Large intestine (tissue), 3 donors: ENCODE measurements at regions not wholly inside any gene's neighbourhood (a gene's known extent, or its start where the extent isn't known, plus 50 kb on each side); places are given as distances from the start of the nearest gene placed in this dataset.

Experiments used
- DNase-seq, 2 donors: peaks; one replicate each; pipeline versions ENCODE4 v3.0.0 to v3.0.0-alpha.2; 2013
- H3K27ac ChIP-seq: one replicate; pipeline ENCODE4 v1.5.1; 2013; ENCODE audit warnings: low read length
- H3K27me3 ChIP-seq: 2 replicates; pipeline ENCODE4 v1.6.1; 2013; ENCODE audit warnings: low read length; ENCODE audit not compliant: control insufficient read depth, insufficient read depth
- H3K36me3 ChIP-seq: 2 replicates; pipeline ENCODE4 v1.6.1; 2013; ENCODE audit warnings: low read length; ENCODE audit not compliant: control insufficient read depth, insufficient read depth
- H3K4me1 ChIP-seq: one replicate; pipeline ENCODE4 v1.6.1; 2013; ENCODE audit warnings: low read length; ENCODE audit not compliant: control insufficient read depth, insufficient read depth
- H3K4me3 ChIP-seq: one replicate; pipeline ENCODE4 v1.5.1; 2013; ENCODE audit warnings: low read length
- H3K9me3 ChIP-seq: one replicate; pipeline ENCODE4 v1.6.1; 2013; ENCODE audit warnings: mild to moderate bottlenecking, low read depth, low read length, moderate library complexity; ENCODE audit not compliant: control insufficient read depth
- WGBS: methylation state at CpG from one replicate; pipeline ENCODE4 v1.1.5; 2013; ENCODE audit warnings: low lambda C conversion rate; ENCODE audit not compliant: insufficient coverage; 5-methylcytosine and 5-hydroxymethylcytosine counted together

DNA sequence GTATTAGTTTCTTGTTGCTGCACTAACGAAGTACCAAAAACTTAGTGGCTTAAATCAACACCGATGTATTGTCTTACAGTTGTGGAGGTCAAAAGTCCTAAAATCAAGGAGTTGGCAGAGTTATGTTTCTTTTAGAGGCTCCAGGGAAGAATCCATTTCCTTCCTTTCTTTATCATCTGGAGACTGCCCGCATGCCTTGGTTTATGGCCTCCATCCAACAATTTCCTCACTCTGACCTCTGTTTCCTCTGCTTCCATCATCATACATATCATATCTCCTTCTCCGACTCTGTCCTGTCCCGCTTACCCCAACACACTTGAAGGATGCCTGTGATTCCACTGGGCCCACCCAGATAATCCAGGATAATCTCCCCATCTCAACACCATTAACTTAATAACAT lies 627.8 kb downstream of the KCNJ2 start:
- Histone ChIP-seq H3K36me3 (no peaks in the 10 kb centered on the region), H3K4me1 (no peaks in the 10 kb centered on the region), H3K27ac (no peak overlapping the region), H3K4me3 (no peak overlapping the region), H3K27me3 (no peaks in the 10 kb centered on the region), H3K9me3 (no peaks in the 10 kb centered on the region)
- 73% methylated on average over 4 of the region's 5 CpGs for WGBS
- no peak for DNase-seq

DNA sequence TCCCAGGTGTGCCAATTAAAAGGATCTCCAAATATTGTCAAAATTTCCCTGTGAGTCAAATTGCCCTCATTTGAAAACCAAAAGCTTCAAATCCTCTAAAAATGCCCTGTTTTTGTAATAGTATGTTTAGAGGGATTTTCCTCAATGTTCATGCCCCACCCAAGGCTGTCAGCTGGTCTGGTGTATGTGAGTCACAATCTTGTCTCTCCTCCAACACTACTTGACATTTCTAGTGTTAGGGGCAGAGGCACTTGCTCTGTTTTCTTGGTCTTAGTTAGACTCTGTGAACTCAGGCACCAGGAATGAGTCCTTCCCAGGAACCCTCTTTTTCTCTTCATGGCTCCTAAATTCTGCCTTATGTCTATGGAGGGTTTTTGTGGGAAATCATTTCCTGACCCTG lies 634.8 kb downstream of the KCNJ2 start:
- DNase-seq, result no peak
- Histone ChIP-seq H3K27ac (no peak overlapping the region), H3K4me1 (no peaks in the 10 kb centered on the region), H3K36me3 (no peaks in the 10 kb centered on the region), H3K4me3 (no peak overlapping the region), H3K27me3 (no peaks in the 10 kb centered on the region), H3K9me3 (no peaks in the 10 kb centered on the region)

DNA sequence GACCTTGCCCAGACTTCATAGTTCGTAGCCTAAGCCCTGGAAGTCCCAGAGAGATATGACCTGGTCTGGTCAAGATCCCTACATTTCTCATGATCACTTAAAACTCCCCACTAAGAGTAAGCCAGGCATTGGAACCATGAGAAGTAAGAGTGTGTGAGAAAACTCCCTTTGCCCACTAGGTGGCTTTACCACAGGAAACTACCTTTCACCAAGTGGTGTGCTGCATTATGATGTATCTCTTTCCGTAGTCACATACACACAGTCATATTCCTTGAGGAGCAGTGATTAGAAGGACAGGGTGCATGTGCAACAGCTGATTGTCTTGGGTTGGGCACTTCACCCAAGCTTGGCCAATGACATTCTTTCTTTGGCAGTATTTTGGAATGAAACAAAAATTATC lies 639.3 kb downstream of the KCNJ2 start:
- no peak for DNase-seq
- Histone ChIP-seq H3K4me3 (no peak overlapping the region), H3K36me3 (no peaks in the 10 kb centered on the region), H3K9me3 (no peaks in the 10 kb centered on the region), H3K4me1 (no peaks in the 10 kb centered on the region), H3K27me3 (no peaks in the 10 kb centered on the region), H3K27ac (no peak overlapping the region)
- whole genome bisulfite sequencing, result no CpG with 5 or more reads among the region's 2 CpGs

DNA sequence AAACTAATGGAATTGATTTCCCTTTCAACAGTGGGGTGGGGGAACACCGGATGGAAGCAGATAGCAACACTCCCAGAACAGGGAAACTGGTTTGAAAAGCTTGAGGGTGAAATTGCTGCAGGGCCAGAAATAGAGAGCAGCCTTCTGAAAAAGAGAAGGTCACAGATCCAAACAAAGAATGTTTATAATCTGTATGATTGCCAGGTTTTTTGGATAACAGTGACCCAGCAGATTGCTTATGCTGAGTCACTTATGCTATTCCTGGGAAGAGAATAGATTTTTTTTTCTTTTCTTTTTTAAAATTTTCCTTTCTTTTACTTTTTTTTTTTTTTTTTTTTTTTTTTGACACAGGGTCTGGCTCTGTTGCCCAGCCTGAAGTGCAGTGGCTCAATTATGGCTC lies 641.3 kb downstream of the KCNJ2 start:
- Histone ChIP-seq H3K4me1 (no peaks in the 10 kb centered on the region), H3K36me3 (no peaks in the 10 kb centered on the region), H3K9me3 (no peaks in the 10 kb centered on the region), H3K27ac (no peak overlapping the region), H3K4me3 (no peak overlapping the region), H3K27me3 (no peaks in the 10 kb centered on the region)
- WGBS, result no CpG with 5 or more reads among the region's 1 CpG
- no peak for DNase-seq

DNA sequence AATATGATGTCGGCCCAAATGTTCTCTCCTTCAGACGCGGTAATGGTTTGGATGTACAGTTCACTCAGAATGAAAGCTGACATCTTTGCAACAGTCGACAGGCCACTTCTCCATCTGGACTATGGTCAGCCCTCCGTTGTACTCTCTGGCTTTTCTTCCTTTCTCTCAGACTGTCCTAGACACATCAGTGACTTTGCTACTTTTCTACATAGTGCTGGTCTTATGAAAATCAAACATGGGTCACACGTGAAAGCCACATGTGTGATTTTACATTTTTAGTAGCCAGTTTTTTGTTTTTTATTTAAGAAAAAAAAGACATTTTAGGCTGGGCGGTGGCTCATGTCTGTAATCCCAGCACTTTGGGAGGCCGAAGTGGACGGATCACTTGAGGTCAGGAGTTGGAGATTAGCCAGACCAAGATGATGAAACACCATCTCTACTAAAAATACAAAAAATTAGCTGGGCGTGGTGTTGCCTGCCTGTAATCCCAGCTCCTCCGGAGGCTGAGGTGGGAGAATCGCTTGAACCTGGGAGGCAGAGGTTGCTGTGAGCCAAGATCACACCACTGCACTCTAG lies 644.1 kb downstream of the KCNJ2 start:
- no peak for DNase-seq
- Histone ChIP-seq H3K36me3 (no peaks in the 10 kb centered on the region), H3K9me3 (no peaks in the 10 kb centered on the region), H3K4me3 (no peak overlapping the region), H3K27ac (no peak overlapping the region), H3K4me1 (no peaks in the 10 kb centered on the region), H3K27me3 (no peaks in the 10 kb centered on the region)
- no CpG with 5 or more reads among the region's 12 CpGs for WGBS

DNA sequence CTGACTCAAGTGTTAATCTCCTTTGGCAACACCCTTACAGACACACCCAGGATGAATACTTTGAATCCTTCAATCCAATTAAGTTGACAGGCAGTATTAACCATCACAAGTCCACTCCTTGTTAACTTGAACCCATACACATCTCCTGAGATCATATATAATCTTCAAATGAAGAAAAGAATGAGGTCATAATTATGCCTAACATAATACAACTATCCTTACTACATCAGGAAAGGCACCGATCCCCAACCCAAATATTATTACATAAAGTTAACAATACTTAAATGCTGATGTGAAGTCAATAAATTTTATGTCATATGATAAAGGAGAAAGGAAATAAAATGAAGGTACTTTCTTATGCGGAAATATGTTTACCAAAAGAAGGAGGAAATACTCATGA lies 649.9 kb downstream of the KCNJ2 start:
- WGBS, result 100% methylated on average over 1 of the region's 2 CpGs
- Histone ChIP-seq H3K36me3 (no peaks in the 10 kb centered on the region), H3K4me1 (no peaks in the 10 kb centered on the region), H3K9me3 (no peaks in the 10 kb centered on the region), H3K4me3 (no peak overlapping the region), H3K27ac (no peak overlapping the region), H3K27me3 (no peaks in the 10 kb centered on the region)
- no peak for DNase-seq

DNA sequence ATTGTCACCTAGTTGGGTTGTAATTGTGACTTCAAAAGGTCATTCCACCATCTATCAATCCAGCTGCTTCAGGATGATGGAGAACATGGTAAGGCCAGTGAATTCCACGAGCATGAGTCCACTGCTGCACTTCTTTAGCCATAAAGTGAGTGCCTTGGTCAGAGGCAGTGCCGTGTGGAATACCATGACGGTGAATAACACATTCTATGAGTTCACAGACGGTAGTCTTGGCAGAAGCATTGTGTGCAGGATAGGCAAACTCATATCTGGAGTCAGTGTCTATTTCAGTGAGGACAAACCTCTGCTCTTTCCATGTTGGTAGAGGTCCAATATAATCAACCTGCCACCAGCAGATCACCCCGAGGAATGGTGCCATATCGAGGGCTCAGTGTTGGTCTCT lies 650.9 kb downstream of the KCNJ2 start:
- H3K4me3 ChIP-seq, result no peak overlapping the region
- H3K27me3 ChIP-seq, result no peaks in the 10 kb centered on the region
- WGBS, result no CpG with 5 or more reads among the region's 6 CpGs
- H3K9me3 ChIP-seq, result no peaks in the 10 kb centered on the region
- no peak overlapping the region for H3K27ac ChIP-seq
- H3K4me1 ChIP-seq, result no peaks in the 10 kb centered on the region
- no peak for DNase-seq
- H3K36me3 ChIP-seq, result no peaks in the 10 kb centered on the region

DNA sequence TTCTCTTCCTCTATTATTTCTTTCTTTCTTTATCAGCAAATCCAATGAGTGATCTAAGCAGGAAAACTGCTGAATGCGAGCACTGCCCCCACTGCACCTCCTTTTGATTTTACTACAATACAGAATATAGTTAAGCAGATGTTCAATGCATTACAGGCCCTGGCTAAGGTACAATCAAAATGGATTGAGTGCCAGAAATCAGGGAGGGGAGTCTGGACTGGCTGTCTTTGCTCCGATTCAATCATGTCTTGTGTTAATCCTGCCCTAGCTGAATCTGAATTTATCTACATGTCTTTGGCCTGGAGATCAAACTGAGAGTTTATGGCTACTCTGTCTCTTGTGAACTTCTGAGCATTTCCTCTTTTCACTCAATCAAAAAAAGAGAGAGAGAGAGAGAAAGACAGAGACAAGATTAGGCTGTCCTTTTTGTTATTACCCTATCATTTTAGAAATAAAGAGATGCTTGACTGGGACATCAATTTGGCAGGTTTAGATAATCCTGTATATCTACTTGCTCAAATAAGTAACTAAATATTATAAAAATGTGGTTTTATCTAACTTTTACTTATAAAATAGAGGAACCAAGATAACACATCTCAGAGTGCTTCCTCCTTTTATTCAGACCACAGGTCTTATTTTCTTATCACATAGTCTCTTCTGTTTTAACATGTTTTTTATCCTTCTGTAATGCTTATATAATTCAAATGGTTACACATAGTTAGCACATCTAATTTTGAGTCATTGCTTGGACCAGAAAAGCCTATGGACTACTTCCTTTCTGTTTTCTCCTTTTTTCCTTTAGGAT lies 656.2 kb downstream of the KCNJ2 start:
- no peak overlapping the region for H3K4me3 ChIP-seq
- DNase-seq, result no peak
- 75% methylated on average over 1 of the region's 2 CpGs for WGBS
- H3K9me3 ChIP-seq, result no peaks in the 10 kb centered on the region
- H3K27me3 ChIP-seq, result no peaks in the 10 kb centered on the region
- no peaks in the 10 kb centered on the region for H3K36me3 ChIP-seq
- H3K4me1 ChIP-seq, result no peaks in the 10 kb centered on the region
- no peak overlapping the region for H3K27ac ChIP-seq

DNA sequence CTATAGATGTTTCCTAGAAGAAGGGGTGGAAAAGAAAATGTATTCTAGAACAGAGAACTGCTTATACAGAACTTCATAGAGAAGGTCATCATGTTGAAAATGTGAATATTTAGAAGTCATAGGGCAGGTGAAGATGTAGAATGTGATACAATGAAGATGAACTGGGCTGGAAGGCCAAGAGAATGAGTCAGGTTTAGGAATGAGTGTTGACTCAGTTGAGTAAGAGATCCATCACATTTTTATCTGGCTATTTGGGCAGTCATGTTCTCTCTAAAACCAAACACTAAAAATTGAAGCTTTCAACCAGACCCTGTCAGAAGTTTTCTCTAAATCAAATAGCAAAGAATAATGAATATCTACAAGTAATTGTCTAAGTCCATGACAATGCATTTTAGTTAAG lies 660.5 kb downstream of the KCNJ2 start:
- Histone ChIP-seq H3K4me1 (no peaks in the 10 kb centered on the region), H3K27me3 (no peaks in the 10 kb centered on the region), H3K36me3 (no peaks in the 10 kb centered on the region), H3K27ac (no peak overlapping the region), H3K9me3 (no peaks in the 10 kb centered on the region), H3K4me3 (no peak overlapping the region)
- DNase-seq, result no peak

DNA sequence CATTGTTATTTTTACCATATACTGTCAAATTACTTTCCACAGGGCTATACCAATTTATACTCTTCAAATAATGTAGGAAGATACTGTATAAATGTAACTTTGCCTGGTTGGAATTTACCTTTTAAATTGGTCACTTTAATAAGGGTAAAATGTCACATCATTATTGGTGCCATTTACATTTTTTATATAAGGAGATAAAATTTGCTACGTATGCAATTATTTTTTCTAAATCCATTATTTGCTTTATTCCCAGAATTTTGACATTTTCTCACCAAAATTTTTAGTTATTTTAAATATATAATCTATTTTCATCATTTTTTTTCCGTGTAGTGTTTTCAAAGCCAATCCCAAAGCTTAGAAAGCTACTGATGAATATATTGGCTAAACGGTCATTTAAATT lies 664.7 kb downstream of the KCNJ2 start:
- WGBS, result 90% methylated on average over 3 of the region's 3 CpGs
- Histone ChIP-seq H3K27me3 (no peaks in the 10 kb centered on the region), H3K36me3 (no peaks in the 10 kb centered on the region), H3K9me3 (no peaks in the 10 kb centered on the region), H3K4me1 (no peaks in the 10 kb centered on the region), H3K4me3 (no peak overlapping the region), H3K27ac (no peak overlapping the region)
- no peak for DNase-seq

DNA sequence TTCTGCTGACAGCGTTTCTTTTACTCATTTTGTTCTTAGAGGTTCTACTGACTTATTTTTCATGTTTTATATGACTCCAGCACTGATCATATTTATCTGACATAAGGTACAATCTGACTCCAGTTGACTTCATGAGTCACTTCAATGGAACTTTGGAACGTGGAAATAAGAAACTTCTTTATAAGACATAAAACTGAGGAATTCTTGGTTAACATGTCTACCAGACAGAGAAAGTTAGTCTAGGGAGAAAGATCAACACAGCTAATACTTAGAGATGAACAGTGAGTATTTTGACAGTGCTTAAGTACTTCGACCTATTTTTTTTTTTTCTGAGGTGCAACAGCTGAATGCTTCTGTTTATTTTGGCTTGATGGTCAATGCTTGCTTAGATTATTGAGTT lies 679.5 kb downstream of the KCNJ2 start:
- no peak overlapping the region for H3K4me3 ChIP-seq
- no peaks in the 10 kb centered on the region for H3K4me1 ChIP-seq
- DNase-seq, result no peak
- WGBS, result no CpG with 5 or more reads among the region's 3 CpGs
- no peaks in the 10 kb centered on the region for H3K9me3 ChIP-seq
- no peaks in the 10 kb centered on the region for H3K27me3 ChIP-seq
- no peaks in the 10 kb centered on the region for H3K36me3 ChIP-seq
- no peak overlapping the region for H3K27ac ChIP-seq
